HFFc6 (cell line): ENCODE measurements at regions not wholly inside any gene's neighbourhood (a gene's known extent, or its start where the extent isn't known, plus 50 kb on each side); places are given as distances from the start of the nearest gene placed in this dataset.
"Not testable (repeated sequence)": the region's sequence is repeated elsewhere in the genome, so short reads cannot be mapped to it uniquely, and the experiment has no call there.

Source experiments
- DNase-seq: peaks from one replicate; pipeline ENCODE4 v3.0.0-alpha.2; 2018
- H3K27ac Mint-ChIP-seq: 2 replicates; pipeline ENCODE4 v1.8.0; 2020; ENCODE audit warnings: mild to moderate bottlenecking, mixed read lengths
- H3K27me3 Mint-ChIP-seq: 2 replicates; pipeline ENCODE4 v1.8.0; 2021; ENCODE audit warnings: mild to moderate bottlenecking, moderate library complexity, mixed read lengths; ENCODE audit not compliant: insufficient read depth
- H3K36me3 Mint-ChIP-seq: 2 replicates; pipeline ENCODE4 v1.8.0; 2021; ENCODE audit warnings: low read depth, mixed read lengths
- H3K4me1 Mint-ChIP-seq: 2 replicates; pipeline ENCODE4 v1.8.0; 2020; ENCODE audit warnings: low read depth, mixed read lengths
- H3K4me3 Mint-ChIP-seq: 2 replicates; pipeline ENCODE4 v1.8.0; 2020; ENCODE audit warnings: mild to moderate bottlenecking, moderate library complexity, mixed read lengths
- H3K9me3 Mint-ChIP-seq: 2 replicates; pipeline ENCODE4 v1.8.0; 2020; ENCODE audit warnings: mild to moderate bottlenecking, mixed read lengths
- TF ChIP-seq, protein P1 (sequence below): fragments of 200-600 bp; sonication (generic); IDR thresholded peaks from 2 replicates; pipeline ENCODE4 v1.5.0; 2021; ENCODE audit warnings: antibody characterized with exemption, mild to moderate bottlenecking

DNA sequence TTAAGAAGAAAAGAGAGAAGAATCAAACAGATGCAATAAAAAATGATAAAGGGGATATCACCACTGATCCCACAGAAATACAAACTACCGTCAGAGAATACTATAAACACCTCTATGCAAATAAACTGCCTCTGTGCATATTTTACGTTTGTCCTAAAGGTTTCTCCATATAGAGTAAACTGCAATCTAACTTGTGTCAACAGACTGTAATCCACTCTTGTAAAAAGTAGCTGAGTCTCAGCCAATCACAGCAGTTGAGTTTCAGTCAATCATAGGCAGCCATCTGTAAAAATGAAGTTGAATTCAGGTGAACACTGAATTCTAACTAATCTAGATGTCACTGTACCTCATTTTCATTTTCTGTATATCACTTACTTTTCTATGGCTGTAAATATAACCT, 112.2 kb upstream of the SYNCRIP start:
- Mint-ChIP-seq H3K36me3 (no peaks in the 10 kb centered on the region), H3K27me3 (peaks cover 8% of the 10 kb centered on the region), H3K4me3 (no peak overlapping the region), H3K27ac (no peak overlapping the region), H3K9me3 (no peaks in the 10 kb centered on the region), H3K4me1 (no peaks in the 10 kb centered on the region)
- TF ChIP-seq, protein P1, sequence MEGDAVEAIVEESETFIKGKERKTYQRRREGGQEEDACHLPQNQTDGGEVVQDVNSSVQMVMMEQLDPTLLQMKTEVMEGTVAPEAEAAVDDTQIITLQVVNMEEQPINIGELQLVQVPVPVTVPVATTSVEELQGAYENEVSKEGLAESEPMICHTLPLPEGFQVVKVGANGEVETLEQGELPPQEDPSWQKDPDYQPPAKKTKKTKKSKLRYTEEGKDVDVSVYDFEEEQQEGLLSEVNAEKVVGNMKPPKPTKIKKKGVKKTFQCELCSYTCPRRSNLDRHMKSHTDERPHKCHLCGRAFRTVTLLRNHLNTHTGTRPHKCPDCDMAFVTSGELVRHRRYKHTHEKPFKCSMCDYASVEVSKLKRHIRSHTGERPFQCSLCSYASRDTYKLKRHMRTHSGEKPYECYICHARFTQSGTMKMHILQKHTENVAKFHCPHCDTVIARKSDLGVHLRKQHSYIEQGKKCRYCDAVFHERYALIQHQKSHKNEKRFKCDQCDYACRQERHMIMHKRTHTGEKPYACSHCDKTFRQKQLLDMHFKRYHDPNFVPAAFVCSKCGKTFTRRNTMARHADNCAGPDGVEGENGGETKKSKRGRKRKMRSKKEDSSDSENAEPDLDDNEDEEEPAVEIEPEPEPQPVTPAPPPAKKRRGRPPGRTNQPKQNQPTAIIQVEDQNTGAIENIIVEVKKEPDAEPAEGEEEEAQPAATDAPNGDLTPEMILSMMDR = no peak
- DNase-seq = no peak

DNA sequence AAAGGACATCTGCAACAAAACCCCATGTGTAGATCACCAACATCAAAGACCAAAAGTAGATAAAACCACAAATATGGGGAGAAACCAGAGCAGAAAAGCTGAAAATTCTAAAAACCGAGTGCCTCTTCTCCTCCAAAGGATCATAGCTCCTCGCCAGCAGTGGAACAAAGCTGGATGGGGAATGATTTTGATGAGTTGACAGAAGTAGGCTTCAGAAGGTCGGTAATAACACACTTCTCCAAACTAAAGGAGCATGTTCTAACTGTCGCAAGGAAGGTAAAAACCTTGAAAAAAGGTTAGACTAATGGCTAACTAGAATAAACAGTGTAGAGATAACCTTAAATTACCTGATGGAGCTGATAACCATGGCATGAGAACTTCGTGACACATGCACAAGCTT, 109.9 kb upstream of the SYNCRIP start:
- DNase-seq = no peak
- H3K9me3 Mint-ChIP-seq = no peaks in the 10 kb centered on the region
- no peak overlapping the region for H3K4me3 Mint-ChIP-seq
- TF ChIP-seq, protein P1 = no peak
- H3K27ac Mint-ChIP-seq = no peak overlapping the region
- H3K4me1 Mint-ChIP-seq = peaks cover 5% of the 10 kb centered on the region
- H3K36me3 Mint-ChIP-seq = no peaks in the 10 kb centered on the region
- peaks cover 5% of the 10 kb centered on the region for H3K27me3 Mint-ChIP-seq

DNA sequence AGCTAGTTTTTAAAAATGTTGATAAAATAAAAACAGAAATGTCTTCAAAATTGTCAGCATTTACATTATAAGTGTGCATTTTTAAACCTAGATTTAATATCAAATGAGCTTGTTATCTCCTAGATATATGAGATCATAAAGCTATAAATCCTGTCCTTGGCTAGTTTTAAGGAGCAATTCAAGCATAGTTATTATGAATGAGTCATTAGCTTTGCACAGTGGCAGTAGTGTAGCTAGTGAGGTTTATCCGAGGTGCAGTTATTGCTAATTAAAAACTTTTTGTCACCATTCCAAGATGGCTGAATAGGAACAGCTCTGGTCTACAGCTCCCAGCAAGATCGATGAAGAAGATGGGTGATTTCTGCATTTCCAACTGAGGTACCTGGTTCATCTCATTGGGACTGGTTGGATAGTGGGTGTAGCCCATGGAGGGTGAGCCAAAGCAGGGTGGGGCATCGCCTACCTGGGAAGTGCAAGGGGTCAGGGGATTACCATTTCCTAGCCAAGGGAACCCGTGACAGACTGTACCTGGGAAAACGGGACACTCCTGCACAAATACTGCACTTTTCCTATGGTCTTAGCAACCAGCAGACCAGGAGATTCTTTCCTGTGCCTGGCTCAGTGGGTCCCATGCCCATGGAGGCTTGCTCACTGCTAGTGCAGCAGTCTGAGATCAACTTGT, 108.8 kb upstream of the SYNCRIP start:
- Mint-ChIP-seq H3K9me3 (no peaks in the 10 kb centered on the region), H3K27me3 (peaks cover 5% of the 10 kb centered on the region), H3K27ac (no peak overlapping the region), H3K36me3 (no peaks in the 10 kb centered on the region), H3K4me3 (no peak overlapping the region), H3K4me1 (peaks cover 16% of the 10 kb centered on the region)
- TF ChIP-seq, protein P1 = no peak
- no peak for DNase-seq

DNA sequence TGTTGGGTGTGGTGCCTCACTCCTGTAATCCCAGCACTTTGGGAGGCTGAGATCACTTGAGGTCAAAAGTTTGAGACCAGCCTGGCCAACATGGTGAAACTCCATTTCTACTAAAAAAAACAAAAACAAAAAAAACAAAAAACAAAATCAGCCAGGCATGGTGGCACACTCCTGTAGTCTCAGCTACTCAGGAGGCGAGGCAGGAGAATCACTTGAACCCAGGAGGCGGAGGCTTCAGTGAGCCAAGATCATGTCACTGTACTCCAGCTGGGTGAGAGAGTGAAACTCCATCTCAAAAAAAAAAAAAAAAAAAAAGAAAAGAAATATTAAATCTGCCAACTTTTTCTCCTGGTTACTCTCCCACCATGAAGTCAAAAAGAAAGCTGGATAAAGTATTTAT, 107.5 kb upstream of the SYNCRIP start:
- not testable (repeated sequence) for H3K27me3 Mint-ChIP-seq, H3K4me3 Mint-ChIP-seq, H3K27ac Mint-ChIP-seq, H3K36me3 Mint-ChIP-seq, DNase-seq, H3K9me3 Mint-ChIP-seq
- H3K4me1 Mint-ChIP-seq = peaks cover 16% of the 10 kb centered on the region

DNA sequence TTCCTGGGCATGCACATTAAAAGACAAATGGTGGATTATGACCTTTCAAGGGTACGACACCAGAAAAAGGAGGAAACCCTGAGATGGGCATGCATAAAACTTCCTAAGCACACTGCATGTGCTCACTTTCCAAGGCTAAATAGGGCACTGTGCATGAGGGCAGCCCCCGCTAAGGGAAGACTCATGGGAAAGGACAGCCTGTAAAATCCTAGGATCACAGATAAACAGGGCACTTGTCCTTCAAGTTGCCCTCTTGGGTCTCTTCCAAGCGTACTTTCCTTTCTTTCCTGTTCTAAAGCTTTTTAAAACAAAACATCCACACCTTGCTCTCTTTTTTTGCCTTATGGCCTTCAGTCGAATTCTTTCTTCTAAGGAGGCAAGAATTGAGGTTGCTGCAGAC, 106.5 kb upstream of the SYNCRIP start:
- peaks cover 16% of the 10 kb centered on the region for H3K4me1 Mint-ChIP-seq
- TF ChIP-seq, protein P1 = no peak
- no peaks in the 10 kb centered on the region for H3K9me3 Mint-ChIP-seq
- no peak overlapping the region for H3K4me3 Mint-ChIP-seq
- no peak for DNase-seq
- H3K36me3 Mint-ChIP-seq = no peaks in the 10 kb centered on the region
- no peak overlapping the region for H3K27ac Mint-ChIP-seq
- H3K27me3 Mint-ChIP-seq = peaks cover 5% of the 10 kb centered on the region

DNA sequence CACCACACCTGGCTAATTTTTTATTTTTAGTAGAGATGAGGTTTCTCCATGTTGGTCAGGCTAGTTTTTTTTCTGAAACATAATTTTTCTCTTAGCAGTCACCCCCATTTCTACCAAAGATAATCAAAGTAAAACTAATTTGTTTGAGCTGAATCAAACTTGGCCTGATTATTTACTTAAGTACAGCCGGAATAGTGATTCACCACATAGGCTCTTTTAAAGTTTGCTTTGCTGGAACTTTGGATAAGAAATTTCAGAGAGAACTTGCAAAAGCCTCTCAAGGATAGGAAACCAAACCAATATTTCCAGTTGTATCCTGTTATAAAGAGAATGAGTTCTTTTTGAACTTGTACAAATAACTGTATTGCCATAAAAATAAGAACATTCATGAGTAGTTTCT, 105.0 kb upstream of the SYNCRIP start:
- Mint-ChIP-seq H3K27me3 (peaks cover under 1% of the 10 kb centered on the region), H3K27ac (peak overlapping the region; percentile 49), H3K9me3 (no peaks in the 10 kb centered on the region), H3K4me1 (peaks cover 16% of the 10 kb centered on the region), H3K36me3 (no peaks in the 10 kb centered on the region), H3K4me3 (peak overlapping the region; percentile 75)
- peak; percentile 61 for DNase-seq
- TF ChIP-seq, protein P1 = no peak
